ENCODE measurements at regions not wholly inside any gene's neighbourhood (a gene's known extent, or its start where the extent isn't known, plus 50 kb on each side); places are given as distances from the start of the nearest gene placed in this dataset.

DNA sequence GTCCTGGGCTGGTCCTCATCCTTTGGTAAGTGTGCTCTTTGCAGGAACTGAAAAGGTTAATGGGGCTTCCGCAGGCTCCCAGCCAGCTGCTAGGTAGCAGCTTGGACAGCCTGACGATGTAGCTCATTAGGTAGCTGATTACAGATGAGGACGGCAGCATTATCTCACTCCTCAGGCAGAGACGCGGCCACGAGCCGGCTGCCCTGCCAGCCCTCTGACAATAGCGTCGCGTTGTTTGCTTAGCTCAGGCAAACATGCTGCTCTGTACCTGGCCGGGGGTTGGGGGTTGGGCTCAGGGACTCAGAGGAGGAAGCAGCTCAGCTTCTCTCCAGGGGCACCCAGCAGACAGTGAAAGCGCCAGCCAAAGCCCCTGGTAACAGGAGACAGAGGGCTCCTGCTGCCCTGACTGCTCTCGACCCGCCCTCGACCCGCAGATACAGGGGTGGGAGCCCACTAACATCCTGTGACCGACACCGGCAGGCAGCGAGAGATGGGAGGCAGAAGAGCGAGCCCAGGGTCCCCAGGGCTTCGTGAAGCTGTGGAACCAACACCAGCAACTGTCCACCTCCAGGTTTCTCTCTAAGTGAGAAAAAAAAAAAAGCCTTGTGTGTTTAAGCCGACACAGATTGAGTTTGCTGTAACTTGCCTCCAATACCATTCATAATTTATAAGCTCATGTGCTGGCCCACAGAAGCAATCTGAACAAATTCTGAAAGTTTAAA is 53.4 kb upstream of the DLK1 start:
- DNase-seq (ENCODE audit: low read depth in 4 of 4, low spot score in 2 of 4), result no peak

DNA sequence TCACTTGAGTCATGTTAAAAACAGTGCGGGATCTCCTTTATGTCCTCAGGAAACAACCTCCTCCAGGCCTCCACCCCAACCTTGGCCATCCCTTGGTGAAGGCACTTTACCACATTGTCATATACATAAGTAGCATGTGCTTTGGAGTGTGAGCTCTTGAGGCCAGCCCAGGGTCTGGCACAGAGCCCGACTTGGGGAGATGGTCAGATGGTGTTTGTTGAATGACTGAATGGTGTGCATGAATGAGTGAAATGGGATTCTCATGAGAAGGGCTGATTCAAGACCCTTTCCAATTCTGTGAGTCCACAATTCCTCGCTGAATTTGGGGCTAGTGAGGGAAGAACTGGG is 52.9 kb upstream of the DLK1 start:
- DNase-seq (ENCODE audit: low read depth in 4 of 4, low spot score in 2 of 4), result no peak

DNA sequence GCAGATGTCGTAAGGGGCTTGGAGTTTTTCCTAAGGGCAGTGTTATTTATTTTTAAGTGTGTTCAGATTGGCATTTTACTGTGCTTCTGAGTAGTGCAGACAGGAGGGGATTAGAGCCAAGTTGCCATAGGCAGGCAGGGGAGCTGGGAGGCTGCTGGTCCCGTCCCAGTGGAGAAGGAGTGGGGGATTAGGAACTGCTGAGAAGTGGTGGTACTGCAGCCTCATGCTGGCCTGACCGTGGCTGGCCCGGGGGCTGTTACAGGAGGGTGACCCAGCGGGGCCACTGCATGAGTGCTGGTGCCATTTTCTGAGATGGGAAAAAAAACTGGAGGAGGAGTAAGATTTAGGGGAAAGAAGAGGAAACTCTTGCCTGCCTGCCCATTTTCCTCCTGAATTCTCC is 52.3 kb upstream of the DLK1 start:
- DNase-seq (ENCODE audit: low read depth in 4 of 4, low spot score in 2 of 4), result no peak

DNA sequence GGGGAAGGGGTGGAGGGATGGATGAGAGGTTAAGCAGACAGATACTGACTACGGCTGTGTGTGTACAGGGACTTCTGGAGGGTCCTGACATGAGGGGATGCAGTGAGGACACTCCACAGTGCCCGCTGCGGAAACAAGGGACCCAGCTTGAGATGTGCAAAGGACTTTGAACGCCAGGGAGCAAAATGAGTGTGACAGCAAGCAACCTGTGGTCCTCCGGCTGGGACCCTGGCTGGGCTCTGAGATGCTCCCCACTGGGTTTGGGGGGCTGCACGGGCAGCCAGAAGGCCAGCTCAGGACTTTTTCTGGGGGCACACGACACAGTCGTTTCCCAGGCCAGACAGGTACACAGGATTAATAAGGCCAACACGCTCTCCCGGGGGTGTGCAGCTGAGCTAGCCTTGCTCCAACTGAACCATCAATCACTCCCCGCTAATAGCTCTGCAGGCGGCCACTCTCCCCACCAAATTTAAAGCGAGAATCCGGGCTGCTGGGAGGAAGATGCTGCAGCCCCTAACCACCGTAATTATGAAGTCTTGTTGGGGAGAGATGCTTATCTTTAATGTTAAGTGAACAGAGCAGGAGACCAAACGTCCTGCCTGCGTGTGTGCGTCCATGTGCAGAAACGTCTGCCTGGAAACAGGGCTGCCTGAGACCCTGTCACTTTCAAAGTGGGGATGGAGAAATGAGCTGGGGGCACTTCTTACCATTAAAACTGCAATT is 51.6 kb upstream of the DLK1 start:
- DNase-seq (ENCODE audit: low read depth in 4 of 4, low spot score in 2 of 4), result no peak

GRCh38 chr14:100675699-100676684 is 50.7 kb upstream of the DLK1 start:
- DNase-seq (ENCODE audit: low read depth in 4 of 4, low spot score in 2 of 4), result no peak

Measured in left renal cortex interstitium (tissue), 4 donors.